HepG2 (cell line): ENCODE measurements at regions not wholly inside any gene's neighbourhood (a gene's known extent, or its start where the extent isn't known, plus 50 kb on each side); places are given as distances from the start of the nearest gene placed in this dataset.

Experiments
- ATAC-seq: fragments of 200-7000 bp; cut with Tn5 transposase; 3 replicates; pipeline ENCODE4 v1.9.1; 2020; ENCODE audit warnings: mild to moderate bottlenecking, moderate library complexity
- BruUV-seq: library from RNA; stranded (reverse); fragments of 400-500 nt; replicated peaks from 2 replicates; lab custom pipeline; 2021; lab: Mats Ljungman, UMichigan
- CTCF ChIA-PET: fragments of 300-600 bp; formaldehyde crosslinking; extraction: SDS; loops from one replicate; lab custom pipeline; 2021; ENCODE audit warnings: low total read pairs, inconsistent platforms, low intra/inter-chr PET ratio; lab: Yijun Ruan, JAX
- POLR2A ChIA-PET: fragments of 350-600 bp; sonication (Branson Sonifier 250); formaldehyde crosslinking; loops from one replicate; lab custom pipeline; 2020; ENCODE audit warnings: antibody characterized with exemption, inconsistent platforms; lab: Yijun Ruan, JAX
- DNase-seq: peaks from one replicate; pipeline ENCODE4 v3.0.0-alpha.2; 2015; ENCODE audit warnings: low spot score
- FAIRE-seq: peaks from 3 replicates; lab custom pipeline; 2011; peaks lifted over from hg19 to GRCh38; lab: Jason Lieb, UNC
- H2AFZ ChIP-seq: one replicate; pipeline ENCODE4 v1.6.1; 2011; ENCODE audit warnings: low read length, inconsistent platforms
- H3K27ac ChIP-seq: fragments of 300-600 bp; 3 replicates; pipeline ENCODE4 v1.8.0; 2011; ENCODE audit warnings: mixed run types, mild to moderate bottlenecking, mixed read lengths, low read length, inconsistent platforms; ENCODE audit not compliant: insufficient read depth; ENCODE audit errors: extremely low read length
- H3K27me3 ChIP-seq, 2 experiments: fragments of 200-600 bp in 1 of 2; 2 replicates in 1 of 2; 3 replicates in 1 of 2; pipeline versions ENCODE4 v1.6.0 to v1.8.0; 2011; ENCODE audit warnings: low read length in 2 of 2, mild to moderate bottlenecking in 2 of 2, moderate library complexity in 2 of 2, inconsistent platforms in 1 of 2; ENCODE audit not compliant: insufficient read depth in 2 of 2, control insufficient read depth in 1 of 2
- H3K36me3 ChIP-seq, 2 experiments: fragments of 200-600 bp in 1 of 2; replicated peaks in 1 of 2; 2 replicates in 1 of 2; 3 replicates in 1 of 2; pipeline versions ENCODE4 v1.5.1 to v1.8.0; 2011; ENCODE audit warnings: low read length in 2 of 2, inconsistent platforms in 1 of 2; ENCODE audit not compliant: insufficient read depth in 2 of 2, control insufficient read depth in 1 of 2
- H3K4me1 ChIP-seq: 2 replicates; pipeline ENCODE4 v1.5.1; 2012; ENCODE audit warnings: low read length, inconsistent platforms; ENCODE audit not compliant: insufficient read depth
- H3K4me2 ChIP-seq: 2 replicates; pipeline ENCODE4 v1.6.0; 2011; ENCODE audit warnings: low read depth, low read length, inconsistent platforms
- H3K4me3 ChIP-seq, 3 experiments: fragments of 200-600 bp in 1 of 3; sonication (generic), shearing (Covaris generic) in 1 of 3; replicated peaks in 1 of 3; 2 replicates each; pipeline ENCODE4 v1.5.1; 2011 to 2016; ENCODE audit warnings: low read length in 3 of 3, inconsistent platforms in 2 of 3, low read depth in 2 of 3, mild to moderate bottlenecking in 2 of 3, control low read depth in 1 of 3, mixed read lengths in 1 of 3; ENCODE audit not compliant: insufficient read depth in 1 of 3
- H3K79me2 ChIP-seq: one replicate; pipeline ENCODE4 v1.6.1; 2011; ENCODE audit warnings: low read length, inconsistent platforms; ENCODE audit not compliant: insufficient read depth
- H3K9ac ChIP-seq: 2 replicates; pipeline ENCODE4 v1.6.0; 2011; ENCODE audit warnings: mild to moderate bottlenecking, low read depth, low read length, inconsistent platforms; ENCODE audit not compliant: insufficient read depth
- H3K9me3 ChIP-seq: 2 replicates; pipeline ENCODE4 v1.5.1; 2012; ENCODE audit warnings: mild to moderate bottlenecking, low read length
- H4K20me1 ChIP-seq: 2 replicates; pipeline ENCODE4 v1.6.0; 2011; ENCODE audit warnings: inconsistent platforms, mild to moderate bottlenecking, low read length, moderate library complexity; ENCODE audit not compliant: insufficient read depth
- ATF1 ChIP-seq: IDR thresholded peaks from 2 replicates; pipeline ENCODE4 v1.6.1; 2016; ENCODE audit warnings: mild to moderate bottlenecking, control low read depth
- EEA1 ChIP-seq: sonication (generic); formaldehyde crosslinking; IDR thresholded peaks from 2 replicates; pipeline ENCODE4 v1.5.1; 2020; ENCODE audit warnings: mild to moderate bottlenecking, missing genetic modification reagents, borderline replicate concordance
- HOXA7 ChIP-seq: sonication (generic); formaldehyde crosslinking; IDR thresholded peaks from 2 replicates; pipeline ENCODE4 v1.8.1; 2022; ENCODE audit warnings: mild to moderate bottlenecking, missing genetic modification reagents, moderate library complexity
- MYNN ChIP-seq: sonication (generic); formaldehyde crosslinking; IDR thresholded peaks from 2 replicates; pipeline ENCODE4 v1.4.0; 2020; ENCODE audit warnings: mild to moderate bottlenecking, low read depth, missing genetic modification reagents
- NFKBIZ ChIP-seq: IDR thresholded peaks from 2 replicates; pipeline ENCODE4 v1.6.1; 2018; ENCODE audit warnings: missing genetic modification reagents, missing compliant biosample characterization
- PHF20 ChIP-seq: sonication (generic); formaldehyde crosslinking; IDR thresholded peaks from 2 replicates; pipeline ENCODE4 v1.5.0; 2020; ENCODE audit warnings: mild to moderate bottlenecking, missing genetic modification reagents
- SAP130 ChIP-seq: IDR thresholded peaks from 2 replicates; pipeline ENCODE4 v1.6.1; 2016; ENCODE audit warnings: low read depth
- TFAP4 ChIP-seq: sonication (generic); IDR thresholded peaks from 2 replicates; pipeline ENCODE4 v1.6.1; 2016; ENCODE audit warnings: low read depth, borderline replicate concordance
- UBTF ChIP-seq: sonication (generic); formaldehyde crosslinking; IDR thresholded peaks from 2 replicates; pipeline ENCODE4 v1.4.0; 2020; ENCODE audit warnings: mild to moderate bottlenecking, missing genetic modification reagents
- YEATS4 ChIP-seq: sonication (generic); formaldehyde crosslinking; IDR thresholded peaks from 2 replicates; pipeline ENCODE4 v1.4.0; 2020; ENCODE audit warnings: missing genetic modification reagents, borderline replicate concordance
- ZHX2 ChIP-seq, 2 experiments: sonication (generic) in 1 of 2; formaldehyde crosslinking in 1 of 2; IDR thresholded peaks; 2 replicates each; pipeline versions ENCODE4 v1.6.1 to v1.9.0; 2014 to 2022; ENCODE audit warnings: antibody characterized with exemption in 1 of 2, borderline replicate concordance in 1 of 2, inconsistent platforms in 1 of 2, low read depth in 1 of 2, missing genetic modification reagents in 1 of 2
- ZNF251 ChIP-seq: sonication (generic); formaldehyde crosslinking; IDR thresholded peaks from 2 replicates; pipeline ENCODE4 v1.9.0; 2021; ENCODE audit warnings: mild to moderate bottlenecking, missing genetic modification reagents
- ZNF563 ChIP-seq: sonication (generic); formaldehyde crosslinking; IDR thresholded peaks from 2 replicates; pipeline ENCODE4 v1.8.0; 2022; ENCODE audit warnings: mild to moderate bottlenecking, moderate library complexity, missing genetic modification reagents
- WGBS: methylation state at CpG from one replicate; pipeline ENCODE4 v1.1.6; 2017; ENCODE audit warnings: low lambda C conversion rate; 5-methylcytosine and 5-hydroxymethylcytosine counted together
- in situ Hi-C: cut with HindIII; loops from 2 replicates; pipeline ENCODE4 v1.10.0; 2017; ENCODE audit warnings: low pct_unique_long_range_greater_than_20kb; ENCODE audit not compliant: extremely low pct_ligation_motif_present
- intact Hi-C: fragments of 100-400 bp; cut with micrococcal nuclease; formaldehyde crosslinking; loops from one replicate; pipeline ENCODE4 v1.10.0; 2022; ENCODE audit not compliant: unreplicated experiment

- TF ChIP-seq YEATS4 (CRISPR knock-in tag) = no peak
Observed at GRCh38 chr13:106001443-106001842, 534.0 kb downstream of the EFNB2 start (continued).

- H3K4me3 ChIP-seq = no peak overlapping the region
- no peaks in the 10 kb centered on the region for H3K4me1 ChIP-seq
- CTCF ChIA-PET = no interaction called here
- no peaks in the 10 kb centered on the region for H3K36me3 ChIP-seq
- WGBS = 50% methylated on average over 23 of the region's 29 CpGs
- no TSS peak for BruUV-seq
- DNase-seq = no peak
- no peak for ATAC-seq
- in situ Hi-C loops (no loop called here), intact Hi-C loops (no loop called here)
- no peaks in the 10 kb centered on the region; the same call in 1 of the 2 replicates for H3K9me3 ChIP-seq
- no peak for FAIRE-seq
- H3K79me2 ChIP-seq = no peaks in the 10 kb centered on the region
- H3K9ac ChIP-seq = no peak overlapping the region
- no peak overlapping the region for H2AFZ ChIP-seq
- POLR2A ChIA-PET = no interaction called here
- H3K4me2 ChIP-seq = no peak overlapping the region
- no peaks in the 10 kb centered on the region for H4K20me1 ChIP-seq
- H3K27ac ChIP-seq = no peak overlapping the region
- no peaks in the 10 kb centered on the region for H3K27me3 ChIP-seq
- TF ChIP-seq UBTF (CRISPR knock-in tag) (no peak), YEATS4 (CRISPR knock-in tag) (no peak), ZHX2 (IDR thresholded peaks at IDR 0.05; ENCODE audit: low read depth) (no peak), ZHX2 (CRISPR knock-in tag; IDR thresholded peaks at IDR 0.05; ENCODE audit: borderline replicate concordance) (no peak), NFKBIZ (CRISPR knock-in tag) (no peak), HOXA7 (no peak), SAP130 (CRISPR knock-in tag) (no peak), TFAP4 (no peak), ZNF563 (CRISPR knock-in tag) (no peak), EEA1 (no peak), PHF20 (CRISPR knock-in tag) (no peak), ATF1 (CRISPR knock-in tag) (no peak), MYNN (no peak), ZNF251 (CRISPR knock-in tag) (no peak)
Observed at GRCh38 chr13:105997581-105998550, 537.6 kb downstream of the EFNB2 start.
